HPDE6-E6E7 (cell line): ENCODE measurements at regions not wholly inside any gene's neighbourhood (a gene's known extent, or its start where the extent isn't known, plus 50 kb on each side); places are given as distances from the start of the nearest gene placed in this dataset.

Source experiments
- DNase-seq: peaks from one replicate; pipeline ENCODE4 v3.0.0; 2011; ENCODE audit warnings: missing footprints; ENCODE audit errors: extremely low spot score

GRCh38 chr5:87949676-87950631 lies 318.7 kb downstream of the TMEM161B start:
- DNase-seq = no peak

GRCh38 chr5:87948486-87948885 lies 320.2 kb downstream of the TMEM161B start:
- DNase-seq = no peak

- no peak for DNase-seq
Measured at GRCh38 chr5:87946271-87946670, 322.4 kb downstream of the TMEM161B start.

GRCh38 chr5:87945286-87945650 lies 323.4 kb downstream of the TMEM161B start:
- DNase-seq = no peak

- DNase-seq = no peak
Measured at GRCh38 chr5:87944553-87945285, 323.9 kb downstream of the TMEM161B start.

- no peak for DNase-seq
Measured at GRCh38 chr5:87940775-87941174, 327.9 kb downstream of the TMEM161B start.

GRCh38 chr5:87936667-87937066 lies 332.0 kb downstream of the TMEM161B start:
- DNase-seq = no peak

GRCh38 chr5:87924436-87924835 lies 344.2 kb downstream of the TMEM161B start:
- no peak for DNase-seq

- no peak for DNase-seq
Measured at GRCh38 chr5:87916320-87916719, 352.3 kb downstream of the TMEM161B start.

- no peak for DNase-seq
Measured at GRCh38 chr5:87912419-87912818, 356.2 kb downstream of the TMEM161B start.

- no peak for DNase-seq
Measured at GRCh38 chr5:87909382-87909781, 359.3 kb downstream of the TMEM161B start.

GRCh38 chr5:87906962-87907361 lies 361.7 kb downstream of the TMEM161B start:
- no peak for DNase-seq

GRCh38 chr5:87900419-87900818 lies 368.2 kb downstream of the TMEM161B start:
- DNase-seq = no peak

- no peak for DNase-seq
Measured at GRCh38 chr5:87899721-87900131, 368.9 kb downstream of the TMEM161B start.

GRCh38 chr5:87899208-87899661 lies 369.4 kb downstream of the TMEM161B start:
- DNase-seq = no peak

GRCh38 chr5:87898574-87898973 lies 370.1 kb downstream of the TMEM161B start:
- no peak for DNase-seq

- no peak for DNase-seq
Measured at GRCh38 chr5:87888139-87888538, 380.5 kb downstream of the TMEM161B start.

- DNase-seq = no peak
Measured at GRCh38 chr5:87887247-87887646, 381.4 kb downstream of the TMEM161B start.

GRCh38 chr5:87886164-87886563 lies 382.5 kb downstream of the TMEM161B start:
- no peak for DNase-seq

GRCh38 chr5:87885758-87886157 lies 382.9 kb downstream of the TMEM161B start:
- no peak for DNase-seq

GRCh38 chr5:87877495-87877894 lies 391.1 kb downstream of the TMEM161B start:
- no peak for DNase-seq

- no peak for DNase-seq
Measured at GRCh38 chr5:87877023-87877422, 391.6 kb downstream of the TMEM161B start.

GRCh38 chr5:87876616-87877015 lies 392.0 kb downstream of the TMEM161B start:
- no peak for DNase-seq
